ENCODE measurements at regions not wholly inside any gene's neighbourhood (a gene's known extent, or its start where the extent isn't known, plus 50 kb on each side); places are given as distances from the start of the nearest gene placed in this dataset.
"Not testable (repeated sequence)": the region's sequence is repeated elsewhere in the genome, so short reads cannot be mapped to it uniquely, and the experiment has no call there.

DNA sequence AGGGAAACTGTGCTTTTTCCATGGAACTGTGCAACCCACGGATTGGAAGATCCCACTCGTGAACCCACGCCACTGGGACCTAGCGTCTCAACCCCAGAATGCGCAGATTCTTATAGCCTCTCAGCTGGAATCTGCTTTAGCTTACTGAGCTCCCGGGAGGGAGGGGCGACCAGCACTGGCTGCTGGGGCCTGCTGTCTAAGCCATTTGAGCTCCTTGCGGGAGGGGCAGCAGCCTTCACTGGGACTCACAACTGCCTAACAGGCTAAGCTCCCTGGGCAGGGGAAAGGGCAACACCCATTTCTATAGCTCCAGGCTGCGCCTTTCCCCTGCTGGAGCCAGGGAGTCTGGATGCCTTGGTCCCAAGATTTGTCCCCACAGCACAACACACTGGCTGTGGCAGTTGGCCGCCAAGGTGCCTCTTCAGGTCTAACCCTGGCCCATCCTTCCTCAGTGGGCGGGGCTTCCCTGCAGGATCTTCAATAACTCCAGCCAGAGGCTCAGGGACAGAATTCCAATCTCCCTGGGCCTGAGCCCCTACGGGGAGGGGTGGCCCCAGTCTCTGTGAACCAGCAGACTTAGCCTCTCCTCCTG, 451.7 kb upstream of the PITX2 start:
- WGBS (ENCODE audit: insufficient coverage), result 88% methylated on average over 12 of the region's 12 CpGs
- no peaks in the 10 kb centered on the region for H3K36me3 ChIP-seq (ENCODE audit: control insufficient read depth, insufficient read depth, low read length)
- no peak overlapping the region for H3K27ac ChIP-seq (ENCODE audit: low read depth, low read length)
- no peak for DNase-seq (ENCODE audit: low read depth in 4 of 6, low spot score in 6 of 6)
- H3K27me3 ChIP-seq (ENCODE audit: control insufficient read depth, insufficient read depth, low read length), result no peaks in the 10 kb centered on the region
- no peak overlapping the region for H3K4me3 ChIP-seq (ENCODE audit: low read depth, low read length)
- H3K4me1 ChIP-seq (ENCODE audit: control insufficient read depth, insufficient read depth, low read length), result no peaks in the 10 kb centered on the region
- peaks cover 5% of the 10 kb centered on the region for H3K9me3 ChIP-seq (ENCODE audit: control insufficient read depth, insufficient read depth, low read length)

- not testable (repeated sequence) for H3K9me3 ChIP-seq (ENCODE audit: control insufficient read depth, insufficient read depth, low read length); H3K36me3 ChIP-seq (ENCODE audit: control insufficient read depth, insufficient read depth, low read length); DNase-seq (ENCODE audit: low read depth in 4 of 6, low spot score in 6 of 6); H3K27ac ChIP-seq (ENCODE audit: low read depth, low read length); H3K4me1 ChIP-seq (ENCODE audit: control insufficient read depth, insufficient read depth, low read length); H3K27me3 ChIP-seq (ENCODE audit: control insufficient read depth, insufficient read depth, low read length); H3K4me3 ChIP-seq (ENCODE audit: low read depth, low read length)
- WGBS (ENCODE audit: insufficient coverage), result no CpG with 5 or more reads among the region's 1 CpG
Measured at GRCh38 chr4:111076299-111076698, 453.4 kb upstream of the PITX2 start.

GRCh38 chr4:111108153-111108552, 485.3 kb upstream of the PITX2 start:
- 67% methylated on average over 1 of the region's 1 CpG for WGBS (ENCODE audit: insufficient coverage)
- Histone ChIP-seq H3K27ac (ENCODE audit: low read depth, low read length) (no peak overlapping the region), H3K4me1 (ENCODE audit: control insufficient read depth, insufficient read depth, low read length) (no peaks in the 10 kb centered on the region), H3K9me3 (ENCODE audit: control insufficient read depth, insufficient read depth, low read length) (no peaks in the 10 kb centered on the region), H3K36me3 (ENCODE audit: control insufficient read depth, insufficient read depth, low read length) (no peaks in the 10 kb centered on the region), H3K27me3 (ENCODE audit: control insufficient read depth, insufficient read depth, low read length) (no peaks in the 10 kb centered on the region), H3K4me3 (ENCODE audit: low read depth, low read length) (no peak overlapping the region)
- DNase-seq (ENCODE audit: low read depth in 4 of 6, low spot score in 6 of 6), result no peak

- no peaks in the 10 kb centered on the region for H3K4me1 ChIP-seq (ENCODE audit: control insufficient read depth, insufficient read depth, low read length)
- DNase-seq (ENCODE audit: low read depth in 4 of 6, low spot score in 6 of 6), result no peak
- WGBS (ENCODE audit: insufficient coverage), result no CpG with 5 or more reads among the region's 3 CpGs
- no peaks in the 10 kb centered on the region for H3K27me3 ChIP-seq (ENCODE audit: control insufficient read depth, insufficient read depth, low read length)
- no peak overlapping the region for H3K4me3 ChIP-seq (ENCODE audit: low read depth, low read length)
- H3K36me3 ChIP-seq (ENCODE audit: control insufficient read depth, insufficient read depth, low read length), result no peaks in the 10 kb centered on the region
- H3K27ac ChIP-seq (ENCODE audit: low read depth, low read length), result no peak overlapping the region
- no peaks in the 10 kb centered on the region for H3K9me3 ChIP-seq (ENCODE audit: control insufficient read depth, insufficient read depth, low read length)
Measured at GRCh38 chr4:111113591-111113990, 490.7 kb upstream of the PITX2 start.

DNA sequence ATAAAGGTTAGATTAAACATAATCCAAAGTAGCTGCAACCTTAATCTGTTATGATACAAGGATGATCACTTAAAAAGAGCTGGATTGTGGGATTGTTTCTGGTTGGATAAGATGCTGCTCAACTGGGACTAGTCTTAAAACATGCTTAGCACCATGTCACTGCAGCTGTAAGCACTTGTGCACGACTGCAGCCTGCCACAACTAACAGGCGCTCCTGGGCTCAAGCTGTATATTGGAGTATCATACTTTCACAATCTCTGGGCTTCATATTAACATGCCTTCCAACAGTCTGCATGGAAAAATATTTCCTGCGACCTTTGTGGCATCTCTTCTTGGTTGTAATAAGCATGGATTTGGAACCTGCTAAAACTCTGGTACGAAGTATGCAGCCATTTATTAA, 493.0 kb upstream of the PITX2 start:
- WGBS (ENCODE audit: insufficient coverage), result 60% methylated on average over 1 of the region's 4 CpGs
- no peaks in the 10 kb centered on the region for H3K4me1 ChIP-seq (ENCODE audit: control insufficient read depth, insufficient read depth, low read length)
- H3K4me3 ChIP-seq (ENCODE audit: low read depth, low read length), result no peak overlapping the region
- no peaks in the 10 kb centered on the region for H3K27me3 ChIP-seq (ENCODE audit: control insufficient read depth, insufficient read depth, low read length)
- no peaks in the 10 kb centered on the region for H3K9me3 ChIP-seq (ENCODE audit: control insufficient read depth, insufficient read depth, low read length)
- no peaks in the 10 kb centered on the region for H3K36me3 ChIP-seq (ENCODE audit: control insufficient read depth, insufficient read depth, low read length)
- DNase-seq (ENCODE audit: low read depth in 4 of 6, low spot score in 6 of 6), result no peak
- no peak overlapping the region for H3K27ac ChIP-seq (ENCODE audit: low read depth, low read length)

- no peak overlapping the region for H3K4me3 ChIP-seq (ENCODE audit: low read depth, low read length)
- no peaks in the 10 kb centered on the region for H3K36me3 ChIP-seq (ENCODE audit: control insufficient read depth, insufficient read depth, low read length)
- peak in 1 of 6 donors; percentile 21 for DNase-seq (ENCODE audit: low read depth in 4 of 6, low spot score in 6 of 6)
- no peaks in the 10 kb centered on the region for H3K9me3 ChIP-seq (ENCODE audit: control insufficient read depth, insufficient read depth, low read length)
- H3K4me1 ChIP-seq (ENCODE audit: control insufficient read depth, insufficient read depth, low read length), result no peaks in the 10 kb centered on the region
- H3K27ac ChIP-seq (ENCODE audit: low read depth, low read length), result no peak overlapping the region
- H3K27me3 ChIP-seq (ENCODE audit: control insufficient read depth, insufficient read depth, low read length), result no peaks in the 10 kb centered on the region
Measured at GRCh38 chr4:111120191-111120590, 497.3 kb upstream of the PITX2 start.

DNA sequence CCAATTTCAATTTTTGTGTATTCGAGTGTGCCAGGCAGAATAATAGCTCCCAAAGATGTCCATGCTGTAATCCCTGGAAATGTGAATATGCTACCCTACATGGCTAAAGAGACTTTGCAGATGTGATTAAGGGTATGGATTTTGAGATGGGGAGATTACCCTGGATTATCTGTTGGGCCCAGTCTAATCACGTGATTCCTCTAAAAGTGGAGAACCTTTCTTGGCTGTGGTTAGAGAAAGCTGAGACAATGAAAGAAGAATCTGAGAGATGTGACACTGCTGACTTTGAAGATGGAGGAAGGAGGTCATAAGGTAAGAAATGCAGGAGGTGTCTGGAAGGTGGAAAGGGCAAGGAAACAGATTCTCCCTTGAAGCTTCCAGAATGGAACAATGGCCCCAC, 503.5 kb upstream of the PITX2 start:
- DNase-seq (ENCODE audit: low read depth in 4 of 6, low spot score in 6 of 6), result no peak
- no peaks in the 10 kb centered on the region for H3K4me1 ChIP-seq (ENCODE audit: control insufficient read depth, insufficient read depth, low read length)
- H3K27me3 ChIP-seq (ENCODE audit: control insufficient read depth, insufficient read depth, low read length), result no peaks in the 10 kb centered on the region
- no peaks in the 10 kb centered on the region for H3K9me3 ChIP-seq (ENCODE audit: control insufficient read depth, insufficient read depth, low read length)
- no peaks in the 10 kb centered on the region for H3K36me3 ChIP-seq (ENCODE audit: control insufficient read depth, insufficient read depth, low read length)
- 100% methylated on average over 1 of the region's 2 CpGs for WGBS (ENCODE audit: insufficient coverage)
- no peak overlapping the region for H3K4me3 ChIP-seq (ENCODE audit: low read depth, low read length)
- no peak overlapping the region for H3K27ac ChIP-seq (ENCODE audit: low read depth, low read length)

- no peak for DNase-seq (ENCODE audit: low read depth in 4 of 6, low spot score in 6 of 6)
- H3K36me3 ChIP-seq (ENCODE audit: control insufficient read depth, insufficient read depth, low read length), result no peaks in the 10 kb centered on the region
- 93% methylated on average over 3 of the region's 5 CpGs for WGBS (ENCODE audit: insufficient coverage)
Measured at GRCh38 chr4:111127841-111128240, 505.0 kb upstream of the PITX2 start.

DNA sequence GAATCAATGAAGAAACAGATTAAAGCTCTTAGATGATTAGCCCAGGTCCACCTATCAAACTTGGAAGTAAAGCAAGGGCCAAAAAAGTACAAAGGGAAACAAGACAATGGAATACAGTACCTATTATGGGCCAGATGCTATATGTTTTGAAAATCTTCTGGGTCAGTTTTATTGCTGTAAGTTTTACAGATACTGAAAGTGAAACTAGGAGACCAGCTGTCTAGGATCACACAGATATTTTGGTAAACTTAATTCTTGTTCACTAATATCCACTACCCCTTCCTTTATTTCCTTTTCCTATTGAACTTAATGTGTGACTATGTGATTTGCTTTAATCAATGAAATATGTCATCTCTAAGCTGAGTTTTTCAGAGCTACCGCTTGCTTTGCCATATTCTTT, 505.4 kb upstream of the PITX2 start:
- no peak overlapping the region for H3K27ac ChIP-seq (ENCODE audit: low read depth, low read length)
- WGBS (ENCODE audit: insufficient coverage), result no CpG with 5 or more reads among the region's 1 CpG
- DNase-seq (ENCODE audit: low read depth in 4 of 6, low spot score in 6 of 6), result no peak
- H3K4me3 ChIP-seq (ENCODE audit: low read depth, low read length), result no peak overlapping the region
- no peaks in the 10 kb centered on the region for H3K27me3 ChIP-seq (ENCODE audit: control insufficient read depth, insufficient read depth, low read length)
- H3K36me3 ChIP-seq (ENCODE audit: control insufficient read depth, insufficient read depth, low read length), result no peaks in the 10 kb centered on the region
- H3K4me1 ChIP-seq (ENCODE audit: control insufficient read depth, insufficient read depth, low read length), result no peaks in the 10 kb centered on the region
- H3K9me3 ChIP-seq (ENCODE audit: control insufficient read depth, insufficient read depth, low read length), result no peaks in the 10 kb centered on the region

More at GRCh38 chr4:111127841-111128240, 505.0 kb upstream of the PITX2 start:
- H3K9me3 ChIP-seq (ENCODE audit: control insufficient read depth, insufficient read depth, low read length), result no peaks in the 10 kb centered on the region
- no peak overlapping the region for H3K4me3 ChIP-seq (ENCODE audit: low read depth, low read length)
- H3K27me3 ChIP-seq (ENCODE audit: control insufficient read depth, insufficient read depth, low read length), result no peaks in the 10 kb centered on the region
- H3K27ac ChIP-seq (ENCODE audit: low read depth, low read length), result no peak overlapping the region
- no peaks in the 10 kb centered on the region for H3K4me1 ChIP-seq (ENCODE audit: control insufficient read depth, insufficient read depth, low read length)

DNA sequence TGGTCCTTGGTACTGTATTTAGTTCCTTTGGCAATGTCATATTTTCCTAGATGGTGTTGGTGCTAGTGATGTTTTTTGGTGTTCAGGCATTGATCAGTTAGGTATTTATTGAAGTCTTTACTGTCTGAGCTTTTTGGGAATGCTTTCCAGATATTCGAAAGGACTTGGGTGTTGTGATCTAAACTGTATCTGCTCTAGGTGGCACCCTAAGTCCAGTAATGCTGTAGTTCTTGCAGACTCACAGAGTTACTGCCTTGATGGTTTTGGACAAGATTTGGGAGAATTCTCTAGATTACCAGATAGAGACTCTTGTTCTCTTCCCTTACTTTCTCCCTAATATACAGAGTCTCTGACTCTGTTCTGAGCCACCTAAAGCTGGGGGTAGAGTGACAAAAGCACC, 513.6 kb upstream of the PITX2 start:
- Histone ChIP-seq H3K4me1 (ENCODE audit: control insufficient read depth, insufficient read depth, low read length) (no peaks in the 10 kb centered on the region), H3K27ac (ENCODE audit: low read depth, low read length) (no peak overlapping the region), H3K36me3 (ENCODE audit: control insufficient read depth, insufficient read depth, low read length) (no peaks in the 10 kb centered on the region), H3K4me3 (ENCODE audit: low read depth, low read length) (no peak overlapping the region), H3K27me3 (ENCODE audit: control insufficient read depth, insufficient read depth, low read length) (no peaks in the 10 kb centered on the region), H3K9me3 (ENCODE audit: control insufficient read depth, insufficient read depth, low read length) (no peaks in the 10 kb centered on the region)
- DNase-seq (ENCODE audit: low read depth in 4 of 6, low spot score in 6 of 6), result no peak
- 71% methylated on average over 1 of the region's 1 CpG for WGBS (ENCODE audit: insufficient coverage)
